GM18858 (cell line): ENCODE measurements at regions not wholly inside any gene's neighbourhood (a gene's known extent, or its start where the extent isn't known, plus 50 kb on each side); places are given as distances from the start of the nearest gene placed in this dataset.
"Not testable (repeated sequence)": the region's sequence is repeated elsewhere in the genome, so short reads cannot be mapped to it uniquely, and the experiment has no call there.

Experiments used
- ATAC-seq: cut with Tn5 transposase; IDR thresholded peaks from one replicate; pipeline ENCODE4 v1.9.1; 2021; ENCODE audit not compliant: unreplicated experiment

DNA sequence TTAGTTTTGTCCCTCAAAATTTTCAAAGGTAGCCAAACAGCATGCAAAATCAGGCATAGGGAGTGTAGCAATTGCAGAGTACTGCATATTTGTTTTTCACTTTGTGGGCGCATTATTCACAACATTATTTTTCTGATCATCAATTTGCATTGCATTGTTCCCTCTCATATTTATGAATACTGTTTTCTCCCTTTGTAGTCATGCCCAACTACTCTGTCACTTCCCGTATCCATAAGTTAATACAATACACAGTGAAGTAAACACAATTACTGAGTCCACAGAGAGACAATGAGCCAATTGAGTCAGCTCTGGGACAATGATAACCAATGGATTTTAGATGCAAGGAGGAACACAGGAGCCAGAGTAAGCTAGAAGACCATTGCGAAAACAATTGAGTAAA lies 944.0 kb upstream of the ADGRL4 start:
- no peak for ATAC-seq

DNA sequence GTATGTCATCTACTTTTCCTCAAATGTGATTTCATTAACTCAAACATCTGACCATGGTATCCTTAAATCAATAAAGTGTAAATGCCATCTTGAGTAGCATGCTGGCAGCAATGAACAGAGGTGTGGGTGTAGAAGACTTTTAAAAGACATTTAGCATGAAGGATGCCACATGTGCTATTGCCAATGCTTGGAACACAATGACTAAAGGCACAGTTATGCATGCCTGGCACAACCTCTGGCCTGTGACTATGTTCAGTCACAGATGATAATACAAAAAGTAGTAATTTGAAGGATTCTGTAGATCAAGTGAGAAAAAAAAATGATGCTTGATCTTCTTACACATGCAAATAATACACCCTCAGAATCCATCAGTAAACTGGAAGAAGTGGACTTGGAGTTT lies 938.9 kb upstream of the ADGRL4 start:
- no peak for ATAC-seq

DNA sequence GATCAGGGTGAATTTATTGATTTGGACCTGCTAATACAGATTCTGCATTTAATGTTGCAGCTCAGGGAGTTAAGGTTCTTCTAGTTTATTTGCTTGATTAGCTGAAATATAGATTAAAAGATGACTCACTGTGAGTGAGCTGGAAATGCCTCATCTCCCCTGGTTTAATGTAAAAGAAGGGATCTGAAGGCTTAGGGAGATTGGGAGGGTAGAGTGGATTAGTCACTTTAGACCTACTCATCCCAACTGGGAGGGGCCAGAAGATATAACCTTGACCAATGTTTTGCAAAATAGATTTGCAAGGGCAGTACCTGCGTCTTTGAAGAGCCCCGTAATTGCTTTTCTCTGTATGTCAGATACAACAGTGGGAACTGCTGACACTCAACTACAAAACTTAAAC lies 922.8 kb upstream of the ADGRL4 start:
- ATAC-seq: no peak

DNA sequence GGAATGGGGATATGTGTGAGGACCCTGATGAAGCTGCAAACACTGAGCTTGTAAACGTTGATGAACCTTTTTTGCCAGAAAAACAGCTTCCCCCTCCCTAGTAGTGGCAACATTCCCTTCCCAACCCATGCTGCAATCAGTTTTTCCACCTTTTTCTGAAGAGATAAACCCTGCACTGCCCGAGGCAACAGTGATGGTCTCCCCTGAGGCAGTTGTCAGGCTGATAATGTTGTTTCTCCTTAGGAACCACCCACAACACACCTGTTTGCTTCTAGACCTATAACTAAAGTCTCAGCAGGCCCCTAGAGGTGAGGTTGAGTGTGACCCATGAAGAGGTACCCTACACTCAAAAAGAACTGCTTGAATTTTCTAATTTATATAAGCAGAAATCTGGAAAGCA lies 922.4 kb upstream of the ADGRL4 start:
- no peak for ATAC-seq

DNA sequence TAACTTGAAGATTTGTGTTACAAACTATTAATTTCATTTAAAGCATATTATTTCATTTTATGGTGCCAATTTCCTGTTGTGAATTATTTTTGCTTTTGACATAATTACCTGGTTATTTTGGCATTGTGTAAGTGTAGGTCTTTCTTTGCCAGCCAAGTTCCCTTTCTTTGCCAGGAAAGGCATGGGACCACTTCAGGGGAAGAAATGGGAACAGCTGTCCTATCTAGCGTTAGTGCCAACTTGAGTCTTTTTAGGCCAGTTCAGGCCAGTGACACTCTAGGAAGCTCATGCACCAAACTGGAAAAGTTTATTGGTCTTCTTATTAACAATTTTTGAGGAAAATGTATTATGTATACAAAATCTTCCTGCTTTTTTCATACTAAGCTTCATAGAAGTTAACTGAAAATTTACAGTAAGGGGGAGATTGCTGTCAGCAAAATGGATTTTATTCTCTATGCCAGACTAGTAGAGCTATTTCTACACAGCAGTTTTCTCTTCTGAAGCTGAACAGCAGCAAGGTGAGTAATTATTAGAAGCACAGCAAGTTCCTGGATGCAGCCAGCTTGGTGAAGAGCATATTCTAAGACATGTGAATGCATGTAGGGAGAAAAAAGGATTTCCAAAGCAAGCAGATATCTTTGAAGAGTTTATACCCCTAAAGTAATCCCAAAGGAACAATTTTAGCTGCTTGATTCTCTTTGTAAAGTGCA lies 914.6 kb upstream of the ADGRL4 start:
- no peak for ATAC-seq

DNA sequence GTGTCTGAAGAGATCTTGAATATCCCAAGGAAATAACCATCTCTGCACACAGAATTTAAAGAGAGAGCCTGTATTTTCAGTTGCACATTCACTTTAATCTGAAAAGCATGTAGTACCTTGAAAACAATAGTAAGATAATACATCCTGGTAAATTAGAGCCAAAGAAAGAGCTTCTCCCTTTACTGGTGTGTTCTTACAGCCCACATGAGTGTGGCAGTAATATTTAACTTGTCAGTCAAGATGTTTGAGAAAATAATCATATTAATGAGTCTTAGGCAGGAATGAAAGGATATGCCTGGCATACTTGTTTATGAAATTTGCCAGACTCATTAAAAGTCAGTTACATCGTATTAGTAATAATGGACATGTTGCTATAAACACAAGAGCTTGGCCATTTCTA lies 908.4 kb upstream of the ADGRL4 start:
- no peak for ATAC-seq

DNA sequence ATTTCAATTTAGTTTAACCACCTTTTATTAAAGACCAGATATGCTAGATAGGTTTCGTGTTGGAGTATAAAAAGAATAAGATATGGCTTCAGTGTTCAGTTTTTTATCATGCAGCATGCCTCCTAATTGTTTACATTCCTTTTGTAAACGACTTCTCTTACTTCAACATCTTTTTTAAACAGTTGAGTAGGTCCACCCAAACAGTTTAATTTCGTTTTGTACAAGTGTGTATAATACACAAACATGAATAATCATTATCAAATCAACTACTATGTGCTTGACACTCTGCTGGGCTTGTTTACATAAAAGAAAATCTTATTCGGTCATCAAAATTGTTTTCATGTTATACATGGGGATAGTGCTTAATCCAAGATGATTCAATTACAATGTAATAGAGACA lies 906.3 kb upstream of the ADGRL4 start:
- no peak for ATAC-seq

DNA sequence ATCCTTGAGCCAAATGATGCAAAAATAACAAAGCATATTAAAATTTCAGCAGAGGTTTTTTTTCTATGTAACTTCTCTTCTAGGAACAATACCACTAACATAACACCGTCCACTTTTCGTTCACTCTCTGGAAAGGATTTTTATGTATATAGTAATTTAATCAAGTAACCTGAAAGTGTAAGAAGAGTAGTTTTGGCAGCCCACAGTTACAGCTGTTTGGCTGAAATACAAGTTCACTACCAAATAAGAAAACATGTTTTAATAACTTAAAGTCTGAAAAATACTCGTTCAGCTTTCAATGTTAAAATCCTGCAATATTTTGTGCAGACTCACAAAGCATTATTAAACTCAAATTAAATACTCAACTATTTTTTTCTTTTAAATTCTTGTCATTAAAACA lies 896.8 kb upstream of the ADGRL4 start:
- ATAC-seq: no peak

- no peak for ATAC-seq
Observed at GRCh38 chr1:79902418-79902817, 895.9 kb upstream of the ADGRL4 start.

- no peak for ATAC-seq
Observed at GRCh38 chr1:79899914-79900313, 893.4 kb upstream of the ADGRL4 start.

DNA sequence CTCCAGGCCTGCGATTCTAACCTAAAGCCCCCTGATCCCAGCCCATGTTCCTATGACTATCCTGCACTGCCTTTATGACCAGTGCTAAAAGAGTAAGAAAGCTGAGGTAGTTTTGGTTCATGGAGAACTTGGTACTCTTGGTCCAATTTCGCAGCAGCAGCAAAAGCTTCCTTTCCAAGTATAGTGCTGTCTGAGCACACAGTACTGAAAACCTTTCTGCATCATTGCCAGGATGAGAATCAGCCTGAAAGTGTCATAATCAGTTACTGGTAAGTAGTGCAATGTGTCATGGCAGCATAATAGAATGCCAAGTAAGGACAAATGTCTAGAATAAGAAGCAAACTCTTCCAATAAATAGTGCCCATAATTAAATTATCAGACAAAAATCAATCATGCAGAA lies 889.6 kb upstream of the ADGRL4 start:
- no peak for ATAC-seq

DNA sequence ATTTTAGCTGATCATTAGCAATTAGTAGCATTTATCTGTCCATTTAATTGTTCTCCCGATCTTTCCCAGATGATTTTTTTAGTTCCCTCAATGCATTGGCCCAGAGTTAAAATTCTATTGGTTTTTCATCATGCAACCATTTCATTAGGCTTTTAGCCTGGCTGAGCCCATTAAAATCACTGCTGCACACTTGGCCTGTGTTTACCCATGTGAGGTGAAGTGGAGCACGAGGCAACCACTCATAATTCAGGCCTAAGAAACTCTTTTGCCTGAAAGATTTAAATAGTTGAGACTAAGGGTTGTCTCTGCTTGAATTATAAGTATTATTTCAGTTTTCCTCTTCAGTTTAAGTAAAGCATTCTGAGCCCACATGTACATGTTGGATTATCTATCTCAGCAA lies 889.0 kb upstream of the ADGRL4 start:
- ATAC-seq: no peak

DNA sequence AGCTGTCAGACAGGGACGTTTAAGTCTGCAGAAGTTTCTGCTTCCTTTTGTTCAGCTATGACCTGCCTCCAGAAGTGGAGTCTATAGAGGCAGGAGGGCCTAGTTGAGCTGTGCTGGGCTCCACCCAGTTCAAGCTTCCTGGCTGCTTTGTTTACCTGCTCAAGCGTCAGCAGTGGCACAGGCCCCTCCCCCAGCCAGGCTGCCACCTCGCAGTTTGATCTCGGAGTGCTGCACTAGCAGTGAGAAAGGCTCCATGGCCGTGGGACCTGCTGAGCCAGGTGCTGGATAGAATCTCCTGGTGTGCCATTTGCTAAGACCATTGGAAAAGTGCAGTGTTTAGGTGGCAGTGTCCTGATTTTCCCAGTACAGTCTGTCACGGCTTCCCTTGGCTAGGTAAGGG lies 887.6 kb upstream of the ADGRL4 start:
- not testable (repeated sequence) for ATAC-seq

DNA sequence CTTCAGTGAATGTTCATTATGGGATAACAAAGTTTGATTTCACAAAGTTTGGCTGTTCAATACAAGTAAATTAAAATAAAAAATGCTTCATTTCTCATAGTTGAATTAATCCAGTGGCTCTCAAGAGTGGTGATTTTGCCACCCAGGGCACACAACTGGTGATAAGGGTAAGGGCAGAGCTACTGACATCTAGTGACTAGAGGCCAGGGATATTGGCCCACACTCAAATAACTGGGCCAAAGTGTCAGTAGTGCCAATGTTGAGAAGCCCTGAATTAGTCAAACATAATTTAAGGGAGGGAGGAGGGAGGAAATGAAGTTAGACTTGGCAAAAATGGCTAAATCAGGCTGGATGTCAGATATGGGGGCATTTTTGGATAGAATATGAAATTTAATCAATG lies 880.5 kb upstream of the ADGRL4 start:
- no peak for ATAC-seq

- no peak for ATAC-seq
Observed at GRCh38 chr1:79885101-79885500, 878.6 kb upstream of the ADGRL4 start.

GRCh38 chr1:79877086-79877485 lies 870.6 kb upstream of the ADGRL4 start:
- ATAC-seq: no peak

DNA sequence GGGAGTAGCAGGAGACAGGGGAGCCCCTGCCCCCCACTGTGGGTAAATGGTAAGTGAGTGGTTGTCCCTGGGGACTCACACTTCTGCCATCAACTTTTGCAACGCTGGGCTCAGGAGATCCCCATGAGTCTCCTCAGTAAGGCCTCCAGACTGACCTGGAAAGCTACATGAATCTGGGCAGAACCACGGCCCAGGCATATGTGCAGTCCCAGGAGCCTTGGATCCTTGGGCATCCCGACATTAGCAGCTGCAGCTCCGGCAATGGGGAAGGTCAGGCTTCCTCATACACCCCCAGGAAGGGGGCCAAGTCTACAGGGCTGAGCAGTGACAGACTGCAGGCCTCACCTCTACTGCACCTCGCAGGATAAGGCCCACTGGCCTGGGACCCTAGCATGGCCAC lies 868.7 kb upstream of the ADGRL4 start:
- ATAC-seq: no peak

DNA sequence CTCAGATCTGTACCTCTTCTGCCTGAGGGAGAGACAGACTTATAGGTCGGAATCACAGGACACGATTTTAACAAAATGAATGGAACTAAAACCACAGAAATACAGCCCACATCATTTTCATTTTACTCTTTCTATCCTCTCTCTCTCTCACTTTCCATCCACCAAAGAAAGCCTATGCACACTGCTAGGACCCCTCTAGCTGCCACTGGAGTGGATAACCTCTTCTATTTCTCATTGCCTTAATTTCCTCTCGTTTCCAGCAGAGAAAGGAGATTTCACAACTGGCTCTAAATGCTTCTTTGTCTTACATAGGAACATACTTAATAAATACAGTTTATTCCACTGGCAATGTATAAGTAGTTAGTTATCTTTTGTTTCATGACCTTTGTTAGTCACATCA lies 867.8 kb upstream of the ADGRL4 start:
- ATAC-seq: no peak

DNA sequence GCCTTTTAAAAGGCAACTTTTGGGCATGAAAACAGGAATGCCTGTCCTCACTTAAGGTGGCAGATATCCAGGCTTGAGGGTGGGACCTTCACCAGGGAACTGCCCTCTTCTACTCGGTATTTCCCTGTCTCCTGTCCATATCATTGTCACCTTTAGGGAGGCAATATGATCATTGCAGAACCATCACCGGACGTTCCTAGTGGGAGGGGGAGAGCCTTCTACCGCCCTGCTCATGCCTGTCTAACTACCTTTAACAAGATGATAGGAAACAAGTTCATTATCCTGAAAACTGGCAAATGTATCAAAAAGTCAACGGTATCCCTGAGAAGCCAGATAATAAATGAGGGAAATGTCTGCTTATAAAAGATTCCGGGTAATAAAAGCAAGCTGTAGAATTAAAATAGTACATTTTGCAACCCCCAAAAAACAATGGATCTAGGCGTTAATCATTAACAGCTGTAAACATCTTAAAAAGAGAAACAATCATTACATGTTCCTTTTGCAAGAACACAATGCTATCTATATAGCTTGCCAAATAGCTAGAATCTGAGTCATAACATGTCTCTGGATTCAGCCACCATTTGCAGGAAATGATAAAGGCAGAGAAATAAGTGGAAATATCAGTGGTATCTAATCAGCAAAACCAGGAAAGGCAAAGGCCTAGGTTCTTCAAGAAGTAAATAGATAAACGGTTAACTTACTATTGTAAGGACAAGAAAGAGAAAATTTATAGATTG lies 852.9 kb upstream of the ADGRL4 start:
- no peak for ATAC-seq

- no peak for ATAC-seq
Observed at GRCh38 chr1:79852004-79852403, 845.5 kb upstream of the ADGRL4 start.

DNA sequence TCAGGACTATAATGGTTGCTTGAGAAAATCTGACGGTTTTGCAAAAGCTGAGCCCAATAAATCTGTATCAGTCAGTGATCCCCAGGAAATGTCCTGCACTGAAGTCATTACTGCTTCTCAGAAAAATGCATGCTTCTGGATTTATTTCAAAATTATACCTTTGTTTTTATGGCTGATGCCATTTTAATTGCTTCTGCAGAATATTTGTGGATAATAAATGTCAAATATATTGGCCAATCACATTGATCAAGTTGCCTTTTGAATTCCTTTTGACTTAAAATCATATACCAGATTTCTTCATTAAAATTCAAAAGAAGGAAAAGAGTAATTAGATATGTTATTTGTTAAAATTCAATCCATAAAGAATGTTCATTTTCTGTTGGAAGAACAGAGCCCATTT lies 842.9 kb upstream of the ADGRL4 start:
- ATAC-seq: no peak

DNA sequence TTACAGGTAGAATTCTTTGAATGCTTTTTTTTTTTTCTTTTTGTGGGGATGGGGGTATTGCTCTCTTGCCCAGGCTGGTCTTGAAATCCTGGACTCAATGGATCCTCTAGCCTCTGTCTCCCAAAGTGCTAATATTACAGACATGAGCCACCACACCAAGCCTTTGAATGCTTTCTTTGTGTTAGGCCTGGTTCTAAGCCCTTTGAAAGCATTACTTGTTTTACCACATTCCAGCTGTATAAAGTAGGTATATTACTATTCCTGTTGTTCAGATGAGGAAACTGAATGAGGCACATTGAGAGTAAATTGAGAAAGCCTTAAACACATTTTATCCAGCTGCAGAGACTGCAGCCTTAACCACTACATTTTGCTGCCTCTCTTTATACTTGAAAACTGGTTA lies 841.8 kb upstream of the ADGRL4 start:
- ATAC-seq: no peak

DNA sequence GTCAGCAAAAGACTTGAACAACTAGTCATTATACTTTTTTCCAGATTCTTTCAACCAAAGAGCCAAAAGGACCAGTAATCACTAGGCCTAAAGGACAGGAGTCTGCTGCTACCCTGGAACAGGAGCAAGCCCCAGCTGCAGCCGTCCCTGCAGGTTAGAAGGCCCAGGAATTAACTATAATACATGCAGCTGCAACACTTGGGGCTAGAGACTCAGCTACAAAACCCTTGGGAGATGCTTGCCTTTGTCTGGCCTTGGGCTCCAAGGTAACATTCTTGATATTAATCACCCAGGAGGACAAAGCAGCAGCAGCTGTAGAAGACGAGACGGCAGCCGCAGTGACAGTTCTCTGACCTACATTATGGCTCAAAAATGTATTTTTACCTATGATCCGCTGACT lies 841.2 kb upstream of the ADGRL4 start:
- no peak for ATAC-seq
